SK-N-SH treated with all-trans-retinoic acid at 6 μM for 48 hours (cell line): ENCODE measurements at regions not wholly inside any gene's neighbourhood (a gene's known extent, or its start where the extent isn't known, plus 50 kb on each side); places are given as distances from the start of the nearest gene placed in this dataset.
"Not testable (repeated sequence)": the region's sequence is repeated elsewhere in the genome, so short reads cannot be mapped to it uniquely, and the experiment has no call there.

Experiments used
- ATAC-seq: fragments of 200-7000 bp; cut with Tn5 transposase; 3 replicates; pipeline ENCODE4 v1.9.1; 2020; ENCODE audit warnings: mild to moderate bottlenecking, moderate library complexity
- ARNTL ChIP-seq: fragments of 450-650 bp; formaldehyde crosslinking; IDR thresholded peaks from 2 replicates; pipeline ENCODE4 v1.5.0; 2020; ENCODE audit warnings: low read depth, mild to moderate bottlenecking, moderate library complexity, borderline replicate concordance
- BACH2 ChIP-seq: fragments of 250-450 bp; sonication (Bioruptor Pico); IDR thresholded peaks from 2 replicates; pipeline ENCODE4 v1.9.0; 2021; ENCODE audit warnings: mild to moderate bottlenecking, borderline replicate concordance
- CSDC2 ChIP-seq: fragments of 250-450 bp; sonication (Bioruptor Pico); IDR thresholded peaks from 2 replicates; pipeline ENCODE4 v1.5.0; 2020; ENCODE audit warnings: mild to moderate bottlenecking, moderate library complexity
- ESRRG ChIP-seq: fragments of 250-450 bp; sonication (Bioruptor Pico); IDR thresholded peaks from 2 replicates; pipeline ENCODE4 v1.6.1; 2021; ENCODE audit warnings: mild to moderate bottlenecking
- GLIS3 ChIP-seq: fragments of 250-450 bp; sonication (Bioruptor Pico); IDR thresholded peaks from 2 replicates; pipeline ENCODE4 v1.5.0; 2020; ENCODE audit warnings: mild to moderate bottlenecking, moderate library complexity
- ISL1 ChIP-seq: fragments of 250-450 bp; sonication (Bioruptor Pico); IDR thresholded peaks from 2 replicates; pipeline ENCODE4 v2.1.2; 2022; ENCODE audit warnings: mild to moderate bottlenecking, moderate library complexity
- PPARA ChIP-seq: fragments of 250-450 bp; sonication (Bioruptor Pico); IDR thresholded peaks from 2 replicates; pipeline ENCODE4 v1.5.0; 2020; ENCODE audit warnings: mild to moderate bottlenecking, borderline replicate concordance
- RARB ChIP-seq: fragments of 250-450 bp; sonication (Bioruptor Pico); IDR thresholded peaks from 2 replicates; pipeline ENCODE4 v1.8.0; 2021; ENCODE audit warnings: mild to moderate bottlenecking, moderate library complexity
- SNAI2 ChIP-seq: fragments of 250-450 bp; sonication (Bioruptor Pico); IDR thresholded peaks from 2 replicates; pipeline ENCODE4 v1.5.0; 2020; ENCODE audit warnings: mild to moderate bottlenecking, moderate library complexity
- TOX ChIP-seq: fragments of 250-450 bp; sonication (Bioruptor Pico); IDR thresholded peaks from 2 replicates; pipeline ENCODE4 v1.8.0; 2021; ENCODE audit warnings: mild to moderate bottlenecking, moderate library complexity, borderline replicate concordance
- ZC3H10 ChIP-seq: fragments of 250-450 bp; sonication (Bioruptor Pico); IDR thresholded peaks from 2 replicates; pipeline ENCODE4 v1.5.1; 2021; ENCODE audit warnings: mild to moderate bottlenecking, moderate library complexity
- ZNF565 ChIP-seq: fragments of 450-650 bp; formaldehyde crosslinking; conservative IDR thresholded peaks from 2 replicates; pipeline ENCODE4 v1.5.0; 2020; ENCODE audit warnings: low read depth, mild to moderate bottlenecking, moderate library complexity
- ZNF70 ChIP-seq: fragments of 450-650 bp; formaldehyde crosslinking; IDR thresholded peaks from 2 replicates; pipeline ENCODE4 v1.5.0; 2020; ENCODE audit warnings: mild to moderate bottlenecking, moderate library complexity
- ZNF8 ChIP-seq: fragments of 450-650 bp; formaldehyde crosslinking; IDR thresholded peaks from 2 replicates; pipeline ENCODE4 v1.5.0; 2020; ENCODE audit warnings: mild to moderate bottlenecking, moderate library complexity
- TF ChIP-seq, protein P1 (sequence below): fragments of 250-450 bp; sonication (Bioruptor Pico); IDR thresholded peaks from 2 replicates; pipeline ENCODE4 v1.8.0; 2020; ENCODE audit warnings: mild to moderate bottlenecking, moderate library complexity, borderline replicate concordance
- TF ChIP-seq, protein P2 (sequence below): fragments of 250-450 bp; sonication (Bioruptor Pico); IDR thresholded peaks from 2 replicates; pipeline ENCODE4 v1.5.0; 2020; ENCODE audit warnings: mild to moderate bottlenecking, moderate library complexity
- TF ChIP-seq, protein P3 (sequence below): fragments of 250-450 bp; sonication (Bioruptor Pico); IDR thresholded peaks from 2 replicates; pipeline ENCODE4 v1.8.0; 2021; ENCODE audit warnings: low read depth, mild to moderate bottlenecking, moderate library complexity, borderline replicate concordance
- TF ChIP-seq, protein P4 (sequence below): fragments of 250-450 bp; sonication (Bioruptor Pico); IDR thresholded peaks from 2 replicates; pipeline ENCODE4 v1.5.1; 2021; ENCODE audit warnings: mild to moderate bottlenecking, moderate library complexity

DNA sequence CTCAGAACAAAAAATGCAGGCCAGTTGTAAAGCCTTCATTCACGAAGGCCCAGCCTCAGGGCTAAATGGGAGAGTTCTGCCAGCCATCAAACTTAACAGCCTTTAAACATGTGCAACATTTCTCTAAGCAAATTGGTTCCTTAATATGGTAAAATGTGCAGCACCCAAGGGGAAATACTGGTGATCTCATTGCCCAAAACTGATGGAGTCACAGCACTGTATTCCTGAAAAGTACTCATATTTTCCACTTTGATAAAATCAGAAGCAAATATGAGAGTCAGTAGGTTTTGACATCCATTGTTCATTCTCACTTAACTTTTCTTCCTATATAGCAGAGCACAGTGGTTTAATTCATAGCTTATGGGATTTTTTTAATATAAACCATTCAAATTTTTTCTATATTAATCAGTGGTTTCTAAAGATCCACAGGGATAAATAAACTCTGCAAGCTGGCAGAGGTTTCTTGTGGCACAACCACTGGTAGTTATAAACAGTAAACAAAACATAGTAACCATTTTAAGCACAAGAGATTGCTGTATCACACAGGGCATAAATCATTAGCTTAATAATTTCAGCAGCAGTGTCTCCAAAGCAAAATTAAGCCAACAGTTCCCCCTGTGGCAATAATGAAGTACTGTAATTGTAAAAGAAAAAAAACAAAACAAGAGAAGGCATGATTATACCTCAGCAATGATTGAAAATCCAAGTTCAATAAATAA, 106.9 kb upstream of the LYPLAL1 start:
- peak; percentile 88 for ATAC-seq
- no peak for TF ChIP-seq ESRRG (CRISPR knock-in tag)
- TF ChIP-seq CSDC2, result no peak
- 0 out of 2 replicates have a peak, but pooled peaks have one; percentile 45 for TF ChIP-seq RARB (CRISPR knock-in tag)
- TF ChIP-seq SNAI2 (CRISPR knock-in tag), result no peak
- no peak for TF ChIP-seq ZNF565 (CRISPR knock-in tag)

DNA sequence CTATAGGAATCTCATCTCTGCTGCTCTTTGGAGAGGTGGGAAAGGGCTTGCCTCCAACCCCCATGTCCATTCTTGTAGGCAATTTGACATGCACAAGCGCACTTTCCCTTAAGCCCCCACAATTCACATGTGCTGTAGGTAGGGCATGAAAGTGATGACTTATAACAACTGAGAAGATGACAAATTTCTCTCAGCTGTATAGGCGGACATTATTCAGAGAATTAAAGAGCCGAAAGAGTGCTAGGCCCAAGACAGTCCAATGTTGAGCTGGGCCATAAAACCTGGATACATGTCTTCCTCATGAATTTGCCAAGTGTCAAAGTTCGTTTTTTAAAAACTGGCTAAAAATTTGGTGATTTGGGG, 106.3 kb upstream of the LYPLAL1 start:
- TF ChIP-seq CSDC2, result no peak
- no peak for TF ChIP-seq ZC3H10
- TF ChIP-seq, protein P1, sequence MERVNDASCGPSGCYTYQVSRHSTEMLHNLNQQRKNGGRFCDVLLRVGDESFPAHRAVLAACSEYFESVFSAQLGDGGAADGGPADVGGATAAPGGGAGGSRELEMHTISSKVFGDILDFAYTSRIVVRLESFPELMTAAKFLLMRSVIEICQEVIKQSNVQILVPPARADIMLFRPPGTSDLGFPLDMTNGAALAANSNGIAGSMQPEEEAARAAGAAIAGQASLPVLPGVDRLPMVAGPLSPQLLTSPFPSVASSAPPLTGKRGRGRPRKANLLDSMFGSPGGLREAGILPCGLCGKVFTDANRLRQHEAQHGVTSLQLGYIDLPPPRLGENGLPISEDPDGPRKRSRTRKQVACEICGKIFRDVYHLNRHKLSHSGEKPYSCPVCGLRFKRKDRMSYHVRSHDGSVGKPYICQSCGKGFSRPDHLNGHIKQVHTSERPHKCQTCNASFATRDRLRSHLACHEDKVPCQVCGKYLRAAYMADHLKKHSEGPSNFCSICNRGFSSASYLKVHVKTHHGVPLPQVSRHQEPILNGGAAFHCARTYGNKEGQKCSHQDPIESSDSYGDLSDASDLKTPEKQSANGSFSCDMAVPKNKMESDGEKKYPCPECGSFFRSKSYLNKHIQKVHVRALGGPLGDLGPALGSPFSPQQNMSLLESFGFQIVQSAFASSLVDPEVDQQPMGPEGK (CRISPR knock-in tag), result no peak
- no peak for TF ChIP-seq ESRRG (CRISPR knock-in tag)
- no peak for TF ChIP-seq SNAI2 (CRISPR knock-in tag)
- no peak for TF ChIP-seq ZNF70 (CRISPR knock-in tag)
- no peak for TF ChIP-seq BACH2 (CRISPR knock-in tag)
- TF ChIP-seq PPARA (CRISPR knock-in tag), result no peak
- TF ChIP-seq, protein P2, sequence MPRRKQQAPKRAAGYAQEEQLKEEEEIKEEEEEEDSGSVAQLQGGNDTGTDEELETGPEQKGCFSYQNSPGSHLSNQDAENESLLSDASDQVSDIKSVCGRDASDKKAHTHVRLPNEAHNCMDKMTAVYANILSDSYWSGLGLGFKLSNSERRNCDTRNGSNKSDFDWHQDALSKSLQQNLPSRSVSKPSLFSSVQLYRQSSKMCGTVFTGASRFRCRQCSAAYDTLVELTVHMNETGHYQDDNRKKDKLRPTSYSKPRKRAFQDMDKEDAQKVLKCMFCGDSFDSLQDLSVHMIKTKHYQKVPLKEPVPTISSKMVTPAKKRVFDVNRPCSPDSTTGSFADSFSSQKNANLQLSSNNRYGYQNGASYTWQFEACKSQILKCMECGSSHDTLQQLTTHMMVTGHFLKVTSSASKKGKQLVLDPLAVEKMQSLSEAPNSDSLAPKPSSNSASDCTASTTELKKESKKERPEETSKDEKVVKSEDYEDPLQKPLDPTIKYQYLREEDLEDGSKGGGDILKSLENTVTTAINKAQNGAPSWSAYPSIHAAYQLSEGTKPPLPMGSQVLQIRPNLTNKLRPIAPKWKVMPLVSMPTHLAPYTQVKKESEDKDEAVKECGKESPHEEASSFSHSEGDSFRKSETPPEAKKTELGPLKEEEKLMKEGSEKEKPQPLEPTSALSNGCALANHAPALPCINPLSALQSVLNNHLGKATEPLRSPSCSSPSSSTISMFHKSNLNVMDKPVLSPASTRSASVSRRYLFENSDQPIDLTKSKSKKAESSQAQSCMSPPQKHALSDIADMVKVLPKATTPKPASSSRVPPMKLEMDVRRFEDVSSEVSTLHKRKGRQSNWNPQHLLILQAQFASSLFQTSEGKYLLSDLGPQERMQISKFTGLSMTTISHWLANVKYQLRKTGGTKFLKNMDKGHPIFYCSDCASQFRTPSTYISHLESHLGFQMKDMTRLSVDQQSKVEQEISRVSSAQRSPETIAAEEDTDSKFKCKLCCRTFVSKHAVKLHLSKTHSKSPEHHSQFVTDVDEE (CRISPR knock-in tag), result no peak
- TF ChIP-seq, protein P3, sequence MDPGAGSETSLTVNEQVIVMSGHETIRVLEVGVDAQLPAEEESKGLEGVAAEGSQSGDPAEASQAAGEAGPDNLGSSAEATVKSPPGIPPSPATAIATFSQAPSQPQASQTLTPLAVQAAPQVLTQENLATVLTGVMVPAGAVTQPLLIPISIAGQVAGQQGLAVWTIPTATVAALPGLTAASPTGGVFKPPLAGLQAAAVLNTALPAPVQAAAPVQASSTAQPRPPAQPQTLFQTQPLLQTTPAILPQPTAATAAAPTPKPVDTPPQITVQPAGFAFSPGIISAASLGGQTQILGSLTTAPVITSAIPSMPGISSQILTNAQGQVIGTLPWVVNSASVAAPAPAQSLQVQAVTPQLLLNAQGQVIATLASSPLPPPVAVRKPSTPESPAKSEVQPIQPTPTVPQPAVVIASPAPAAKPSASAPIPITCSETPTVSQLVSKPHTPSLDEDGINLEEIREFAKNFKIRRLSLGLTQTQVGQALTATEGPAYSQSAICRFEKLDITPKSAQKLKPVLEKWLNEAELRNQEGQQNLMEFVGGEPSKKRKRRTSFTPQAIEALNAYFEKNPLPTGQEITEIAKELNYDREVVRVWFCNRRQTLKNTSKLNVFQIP (CRISPR knock-in tag), result no peak
- TF ChIP-seq ZNF8, result no peak
- TF ChIP-seq, protein P4, sequence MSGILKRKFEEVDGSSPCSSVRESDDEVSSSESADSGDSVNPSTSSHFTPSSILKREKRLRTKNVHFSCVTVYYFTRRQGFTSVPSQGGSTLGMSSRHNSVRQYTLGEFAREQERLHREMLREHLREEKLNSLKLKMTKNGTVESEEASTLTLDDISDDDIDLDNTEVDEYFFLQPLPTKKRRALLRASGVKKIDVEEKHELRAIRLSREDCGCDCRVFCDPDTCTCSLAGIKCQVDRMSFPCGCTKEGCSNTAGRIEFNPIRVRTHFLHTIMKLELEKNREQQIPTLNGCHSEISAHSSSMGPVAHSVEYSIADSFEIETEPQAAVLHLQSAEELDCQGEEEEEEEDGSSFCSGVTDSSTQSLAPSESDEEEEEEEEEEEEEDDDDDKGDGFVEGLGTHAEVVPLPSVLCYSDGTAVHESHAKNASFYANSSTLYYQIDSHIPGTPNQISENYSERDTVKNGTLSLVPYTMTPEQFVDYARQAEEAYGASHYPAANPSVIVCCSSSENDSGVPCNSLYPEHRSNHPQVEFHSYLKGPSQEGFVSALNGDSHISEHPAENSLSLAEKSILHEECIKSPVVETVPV, result no peak
- TF ChIP-seq ZNF565 (CRISPR knock-in tag), result no peak
- no peak for TF ChIP-seq TOX (CRISPR knock-in tag)

DNA sequence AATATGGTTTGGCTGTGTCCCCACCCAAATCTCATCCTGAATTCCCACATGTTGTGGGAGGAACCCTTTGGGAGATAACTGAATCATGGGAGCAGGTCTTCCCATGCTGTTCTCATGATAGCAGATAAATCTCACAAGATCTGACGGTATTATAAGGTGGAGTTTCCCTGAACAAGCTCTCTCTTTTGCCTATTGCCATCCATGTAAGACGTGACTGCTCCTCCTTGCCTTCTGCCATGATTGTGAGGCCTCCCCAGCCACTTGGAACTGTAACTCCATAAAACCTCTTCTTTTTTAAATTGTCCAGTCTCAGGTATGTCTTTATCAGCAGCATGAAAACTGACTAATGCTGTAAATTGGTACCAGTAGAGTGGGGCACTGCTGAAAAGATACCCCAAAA, 103.3 kb upstream of the LYPLAL1 start:
- ATAC-seq, result not testable (repeated sequence)

More for the DNA sequence above, 106.3 kb upstream of the LYPLAL1 start:
- ATAC-seq, result peak; percentile 29

DNA sequence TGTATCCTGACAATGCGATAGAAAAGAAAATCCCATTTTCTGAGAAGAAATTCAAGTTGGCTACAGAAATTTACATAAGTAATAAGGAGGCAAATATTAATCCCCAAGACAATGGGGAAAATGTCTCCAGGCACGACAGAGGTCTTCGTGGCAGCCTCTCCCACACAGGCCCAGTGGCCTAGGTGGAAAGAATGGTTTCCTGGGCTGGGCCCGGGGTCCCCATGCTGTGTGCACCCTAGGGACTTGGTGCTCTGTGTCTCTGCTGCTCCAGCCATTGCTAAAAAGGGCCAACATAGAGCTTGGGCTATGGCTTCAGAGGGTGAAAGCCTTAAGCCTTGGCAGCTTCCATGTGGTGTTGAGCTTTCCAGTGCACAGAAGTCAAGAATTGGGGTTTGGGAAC, 102.5 kb upstream of the LYPLAL1 start:
- ATAC-seq, result no peak
- no peak for TF ChIP-seq TOX (CRISPR knock-in tag)
- TF ChIP-seq, protein P1 (CRISPR knock-in tag), result no peak
- TF ChIP-seq GLIS3, result no peak
- no peak for TF ChIP-seq SNAI2 (CRISPR knock-in tag)
- TF ChIP-seq ISL1 (CRISPR knock-in tag), result no peak
- TF ChIP-seq ZNF8, result no peak
- TF ChIP-seq ARNTL, result no peak
